ENCODE measurements at regions not wholly inside any gene's neighbourhood (a gene's known extent, or its start where the extent isn't known, plus 50 kb on each side); places are given as distances from the start of the nearest gene placed in this dataset.

DNA sequence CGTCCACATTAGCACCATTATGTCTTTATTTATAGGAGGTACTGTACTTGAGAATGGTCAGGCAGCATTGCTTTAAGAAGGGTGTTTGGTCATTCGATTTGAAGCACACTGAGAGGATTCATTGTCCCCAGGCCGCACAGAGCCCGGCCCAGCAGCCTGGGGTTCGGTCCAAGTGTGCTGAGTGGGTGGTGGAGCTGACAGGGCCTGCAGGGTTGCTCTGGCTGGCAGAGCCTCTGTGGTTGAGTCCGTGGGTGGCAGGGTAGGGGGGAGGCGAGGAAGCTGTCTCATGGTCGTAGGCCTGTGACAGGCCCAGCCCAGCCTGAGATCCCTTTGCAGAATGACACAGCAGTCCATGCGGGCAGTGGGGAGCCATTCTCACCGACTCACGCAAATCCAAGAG, 227.7 kb upstream of the TOPAZ1 start:
- ChIA-PET POLR2A (no interaction called here), CTCF (no interaction called here)
- peaks cover 3% of the 10 kb centered on the region for H3K27me3 ChIP-seq (ENCODE audit: control insufficient read depth, insufficient read depth, low read length)
- no peak overlapping the region for H3K27ac ChIP-seq (ENCODE audit: low read depth, low read length)
- H3K4me3 ChIP-seq (ENCODE audit: low read depth, low read length): no peak overlapping the region
- TF ChIP-seq, protein P1, sequence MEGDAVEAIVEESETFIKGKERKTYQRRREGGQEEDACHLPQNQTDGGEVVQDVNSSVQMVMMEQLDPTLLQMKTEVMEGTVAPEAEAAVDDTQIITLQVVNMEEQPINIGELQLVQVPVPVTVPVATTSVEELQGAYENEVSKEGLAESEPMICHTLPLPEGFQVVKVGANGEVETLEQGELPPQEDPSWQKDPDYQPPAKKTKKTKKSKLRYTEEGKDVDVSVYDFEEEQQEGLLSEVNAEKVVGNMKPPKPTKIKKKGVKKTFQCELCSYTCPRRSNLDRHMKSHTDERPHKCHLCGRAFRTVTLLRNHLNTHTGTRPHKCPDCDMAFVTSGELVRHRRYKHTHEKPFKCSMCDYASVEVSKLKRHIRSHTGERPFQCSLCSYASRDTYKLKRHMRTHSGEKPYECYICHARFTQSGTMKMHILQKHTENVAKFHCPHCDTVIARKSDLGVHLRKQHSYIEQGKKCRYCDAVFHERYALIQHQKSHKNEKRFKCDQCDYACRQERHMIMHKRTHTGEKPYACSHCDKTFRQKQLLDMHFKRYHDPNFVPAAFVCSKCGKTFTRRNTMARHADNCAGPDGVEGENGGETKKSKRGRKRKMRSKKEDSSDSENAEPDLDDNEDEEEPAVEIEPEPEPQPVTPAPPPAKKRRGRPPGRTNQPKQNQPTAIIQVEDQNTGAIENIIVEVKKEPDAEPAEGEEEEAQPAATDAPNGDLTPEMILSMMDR (IDR thresholded peaks at IDR 0.05; ENCODE audit: low read depth, low read length): no peak
- no peak for DNase-seq (ENCODE audit: low read depth, low spot score)
- H3K9me3 ChIP-seq (ENCODE audit: control insufficient read depth, insufficient read depth, low read length): no peaks in the 10 kb centered on the region

DNA sequence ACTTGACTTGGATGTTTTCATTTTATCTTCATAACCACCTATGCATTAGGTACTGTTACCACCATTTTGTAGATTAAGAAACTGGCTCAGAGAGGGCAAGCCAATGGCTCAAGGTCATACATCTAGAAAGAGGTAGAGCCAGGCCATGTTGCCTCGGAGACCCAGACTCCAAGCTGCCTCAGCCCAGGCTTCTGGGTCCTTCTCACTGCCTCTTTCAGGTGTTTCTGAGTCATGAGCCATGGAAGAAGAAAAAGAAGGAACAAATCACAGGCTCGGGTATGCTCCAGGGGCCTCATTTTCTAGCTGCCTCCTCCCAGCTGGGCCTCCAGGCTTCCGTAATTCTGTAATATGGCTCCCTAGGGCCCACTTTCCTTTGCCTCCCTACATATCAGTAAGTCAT, 226.5 kb upstream of the TOPAZ1 start:
- no peak for DNase-seq (ENCODE audit: low read depth, low spot score)
- H3K4me3 ChIP-seq (ENCODE audit: low read depth, low read length): no peak overlapping the region
- H3K27ac ChIP-seq (ENCODE audit: low read depth, low read length): no peak overlapping the region
- CTCF ChIA-PET: interaction anchor here (0.5 kb wide), 1 partner anchor 285 kb away, joined by 7 read pairs; no protein-coding TSS in a partner anchor
- no peaks in the 10 kb centered on the region for H3K9me3 ChIP-seq (ENCODE audit: control insufficient read depth, insufficient read depth, low read length)
- TF ChIP-seq, protein P1 (IDR thresholded peaks at IDR 0.05; ENCODE audit: low read depth, low read length): no peak
- POLR2A ChIA-PET: no interaction called here
- peaks cover 12% of the 10 kb centered on the region for H3K27me3 ChIP-seq (ENCODE audit: control insufficient read depth, insufficient read depth, low read length)

DNA sequence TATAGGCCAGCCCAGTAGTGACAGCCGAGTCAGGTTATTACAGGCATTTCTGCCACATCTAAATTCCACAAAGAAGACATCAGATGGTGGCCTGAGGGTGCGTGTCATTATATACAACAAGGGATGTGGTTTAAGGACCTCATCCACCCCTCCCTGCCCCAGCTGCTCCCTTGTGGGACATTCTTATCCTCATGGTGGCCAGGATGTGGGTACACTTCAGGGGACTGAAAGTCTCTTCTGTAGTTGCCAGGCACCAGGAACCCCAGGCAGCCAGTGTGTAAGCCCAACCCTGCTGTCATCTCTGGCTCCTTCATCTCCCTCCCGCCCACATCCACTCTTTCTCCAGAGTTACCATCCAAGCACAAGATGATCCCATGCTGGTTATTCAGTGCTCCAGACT, 224.9 kb upstream of the TOPAZ1 start:
- Histone ChIP-seq H3K27ac (ENCODE audit: low read depth, low read length) (no peak overlapping the region), H3K4me3 (ENCODE audit: low read depth, low read length) (no peak overlapping the region), H3K9me3 (ENCODE audit: control insufficient read depth, insufficient read depth, low read length) (no peaks in the 10 kb centered on the region), H3K27me3 (ENCODE audit: control insufficient read depth, insufficient read depth, low read length) (peaks cover 20% of the 10 kb centered on the region)
- ChIA-PET POLR2A (no interaction called here), CTCF (no interaction called here)
- TF ChIP-seq, protein P1 (IDR thresholded peaks at IDR 0.05; ENCODE audit: low read depth, low read length): no peak
- DNase-seq (ENCODE audit: low read depth, low spot score): no peak

DNA sequence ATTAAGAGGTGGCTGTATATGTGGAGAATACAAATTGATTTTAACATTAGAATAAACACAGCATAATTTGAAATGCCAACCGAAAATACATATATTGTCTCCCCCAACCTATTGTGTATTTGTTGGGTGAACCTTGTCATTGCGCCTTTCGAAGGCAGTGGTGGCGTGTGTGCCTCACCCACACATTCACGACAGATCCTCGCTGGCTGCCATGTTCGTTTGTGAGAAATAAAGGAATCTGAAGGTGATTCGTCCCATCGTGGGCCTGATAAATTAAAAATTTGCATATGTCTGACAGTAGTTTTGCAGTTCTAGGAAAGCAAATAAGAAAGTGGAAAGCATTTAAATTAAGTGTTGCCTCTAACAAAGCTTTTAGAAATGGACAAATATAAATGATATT, 222.8 kb upstream of the TOPAZ1 start:
- no peak for DNase-seq (ENCODE audit: low read depth, low spot score)
- ChIA-PET CTCF (no interaction called here), POLR2A (no interaction called here)
- no peak overlapping the region for H3K27ac ChIP-seq (ENCODE audit: low read depth, low read length)
- peaks cover 30% of the 10 kb centered on the region for H3K27me3 ChIP-seq (ENCODE audit: control insufficient read depth, insufficient read depth, low read length)
- TF ChIP-seq, protein P1 (IDR thresholded peaks at IDR 0.05; ENCODE audit: low read depth, low read length): no peak
- no peak overlapping the region for H3K4me3 ChIP-seq (ENCODE audit: low read depth, low read length)
- no peaks in the 10 kb centered on the region for H3K9me3 ChIP-seq (ENCODE audit: control insufficient read depth, insufficient read depth, low read length)

DNA sequence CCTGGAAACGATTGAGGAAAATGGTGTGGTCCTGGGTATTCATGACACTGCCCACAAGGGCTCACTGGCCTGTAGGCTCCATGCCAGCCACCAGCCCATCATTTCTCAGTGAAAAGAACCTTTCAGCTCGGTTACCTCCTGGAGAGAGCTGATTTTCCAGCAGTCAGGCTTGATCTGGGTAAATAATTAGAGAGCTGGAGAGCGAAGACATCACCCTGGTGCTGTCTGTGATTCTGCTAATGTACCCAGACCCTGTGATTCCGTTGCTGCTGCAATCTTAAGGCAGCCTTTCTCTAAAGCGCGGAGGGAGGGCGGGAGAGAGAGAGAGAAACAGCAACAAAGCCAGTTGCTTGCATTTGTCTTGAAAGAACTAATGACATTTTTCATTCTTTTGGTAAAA, 221.9 kb upstream of the TOPAZ1 start:
- no peak overlapping the region for H3K4me3 ChIP-seq (ENCODE audit: low read depth, low read length)
- DNase-seq (ENCODE audit: low read depth, low spot score): no peak
- H3K27me3 ChIP-seq (ENCODE audit: control insufficient read depth, insufficient read depth, low read length): peaks cover 31% of the 10 kb centered on the region
- no peaks in the 10 kb centered on the region for H3K9me3 ChIP-seq (ENCODE audit: control insufficient read depth, insufficient read depth, low read length)
- TF ChIP-seq, protein P1 (IDR thresholded peaks at IDR 0.05; ENCODE audit: low read depth, low read length): no peak
- CTCF ChIA-PET: no interaction called here
- no peak overlapping the region for H3K27ac ChIP-seq (ENCODE audit: low read depth, low read length)
- POLR2A ChIA-PET: no interaction called here

Measured in AG04450 (cell line).